Astrocyte (in vitro differentiated cells and primary cell): ENCODE measurements at regions not wholly inside any gene's neighbourhood (a gene's known extent, or its start where the extent isn't known, plus 50 kb on each side); places are given as distances from the start of the nearest gene placed in this dataset.

Source experiments
- DNase-seq: peaks from one replicate; pipeline ENCODE4 v3.0.0-alpha.2; 2010; ENCODE audit warnings: low read depth
- FAIRE-seq: peaks from 2 replicates; lab custom pipeline; 2011; peaks lifted over from hg19 to GRCh38; lab: Jason Lieb, UNC
- H2AFZ ChIP-seq: 2 replicates; pipeline ENCODE4 v1.6.0; 2012; ENCODE audit warnings: low read depth, low read length, inconsistent platforms
- H3K27ac ChIP-seq: 2 replicates; pipeline ENCODE4 v1.5.1; 2011; ENCODE audit warnings: low read depth, low read length, inconsistent platforms
- H3K27me3 ChIP-seq: 2 replicates; pipeline ENCODE4 v1.6.0; 2011; ENCODE audit warnings: low read length, inconsistent platforms; ENCODE audit not compliant: insufficient read depth
- H3K36me3 ChIP-seq: 2 replicates; pipeline ENCODE4 v1.5.1; 2011; ENCODE audit warnings: low read length, inconsistent platforms; ENCODE audit not compliant: insufficient read depth
- H3K4me1 ChIP-seq: 2 replicates; pipeline ENCODE4 v1.5.1; 2011; ENCODE audit warnings: low read length, inconsistent platforms; ENCODE audit not compliant: insufficient read depth
- H3K4me2 ChIP-seq: 2 replicates; pipeline ENCODE4 v1.6.0; 2012; ENCODE audit warnings: low read length, inconsistent platforms
- H3K4me3 ChIP-seq: 2 replicates; pipeline ENCODE4 v1.5.1; 2011; ENCODE audit warnings: low read depth, mild to moderate bottlenecking, low read length, inconsistent platforms; ENCODE audit not compliant: insufficient read depth
- H3K79me2 ChIP-seq: 2 replicates; pipeline ENCODE4 v1.6.0; 2012; ENCODE audit warnings: mild to moderate bottlenecking, low read length, inconsistent platforms; ENCODE audit not compliant: insufficient read depth
- H3K9ac ChIP-seq: 2 replicates; pipeline ENCODE4 v1.6.0; 2012; ENCODE audit warnings: mild to moderate bottlenecking, low read length, inconsistent platforms
- H3K9me3 ChIP-seq: 2 replicates; pipeline ENCODE4 v1.5.1; 2012; ENCODE audit warnings: low read depth, mild to moderate bottlenecking, low read length, inconsistent platforms; ENCODE audit not compliant: insufficient read depth
- H4K20me1 ChIP-seq: 2 replicates; pipeline ENCODE4 v1.6.0; 2012; ENCODE audit warnings: low read length, inconsistent platforms; ENCODE audit not compliant: insufficient read depth
- H3K27ac Mint-ChIP-seq: one replicate; pipeline ENCODE4 v1.8.0; 2021; ENCODE audit warnings: mild to moderate bottlenecking, mixed read lengths; ENCODE audit not compliant: unreplicated experiment
- H3K27me3 Mint-ChIP-seq: one replicate; pipeline ENCODE4 v1.8.0; 2021; ENCODE audit warnings: low read depth, mixed read lengths; ENCODE audit not compliant: unreplicated experiment
- H3K36me3 Mint-ChIP-seq: one replicate; pipeline ENCODE4 v1.8.0; 2021; ENCODE audit warnings: low read depth, mixed read lengths; ENCODE audit not compliant: unreplicated experiment
- H3K4me1 Mint-ChIP-seq: one replicate; pipeline ENCODE4 v1.8.0; 2021; ENCODE audit warnings: low read depth, mixed read lengths; ENCODE audit not compliant: unreplicated experiment
- H3K4me3 Mint-ChIP-seq: one replicate; pipeline ENCODE4 v1.8.0; 2021; ENCODE audit warnings: mild to moderate bottlenecking, moderate library complexity, mixed read lengths; ENCODE audit not compliant: unreplicated experiment
- H3K9me3 Mint-ChIP-seq: one replicate; pipeline ENCODE4 v1.8.0; 2021; ENCODE audit warnings: mild to moderate bottlenecking, mixed read lengths; ENCODE audit not compliant: unreplicated experiment
- CTCF ChIP-seq: IDR thresholded peaks from 2 replicates; pipeline ENCODE4 v1.5.1; 2011; ENCODE audit warnings: low read depth, mild to moderate bottlenecking, inconsistent platforms, low read length, moderate library complexity; ENCODE audit not compliant: insufficient read depth
- EZH2 ChIP-seq: IDR thresholded peaks from 2 replicates; pipeline ENCODE4 v1.6.1; 2012; ENCODE audit warnings: mild to moderate bottlenecking, low read length, inconsistent platforms; ENCODE audit not compliant: insufficient read depth

GRCh38 chr3:16671690-16672089 lies 66.5 kb upstream of the DAZL start:
- no peaks in the 10 kb centered on the region for H3K4me1 ChIP-seq
- TF ChIP-seq EZH2 (no peak), CTCF (no peak)
- H3K9me3 ChIP-seq = no peaks in the 10 kb centered on the region
- no peak overlapping the region for H2AFZ ChIP-seq
- FAIRE-seq (no peak), DNase-seq (no peak)
- Mint-ChIP-seq H3K27me3 (no peaks in the 10 kb centered on the region), H3K36me3 (no peaks in the 10 kb centered on the region), H3K27ac (no peak overlapping the region), H3K4me1 (no peaks in the 10 kb centered on the region), H3K9me3 (peaks cover 5% of the 10 kb centered on the region), H3K4me3 (no peak overlapping the region)
- no peak overlapping the region for H3K9ac ChIP-seq
- no peaks in the 10 kb centered on the region for H3K79me2 ChIP-seq
- H3K4me2 ChIP-seq = no peak overlapping the region
- H4K20me1 ChIP-seq = no peaks in the 10 kb centered on the region
- no peaks in the 10 kb centered on the region for H3K27me3 ChIP-seq
- H3K27ac ChIP-seq = no peak overlapping the region
- H3K36me3 ChIP-seq = no peaks in the 10 kb centered on the region
- no peak overlapping the region for H3K4me3 ChIP-seq

GRCh38 chr3:16673530-16673929 lies 68.3 kb upstream of the DAZL start:
- Mint-ChIP-seq H3K36me3 (no peaks in the 10 kb centered on the region), H3K9me3 (peaks cover 9% of the 10 kb centered on the region), H3K27me3 (no peaks in the 10 kb centered on the region), H3K4me3 (no peak overlapping the region), H3K27ac (no peak overlapping the region), H3K4me1 (no peaks in the 10 kb centered on the region)
- no peak overlapping the region for H3K9ac ChIP-seq
- no peak overlapping the region for H3K4me3 ChIP-seq
- TF ChIP-seq EZH2 (no peak), CTCF (no peak)
- FAIRE-seq = no peak
- no peak overlapping the region for H2AFZ ChIP-seq
- H4K20me1 ChIP-seq = no peaks in the 10 kb centered on the region
- H3K36me3 ChIP-seq = no peaks in the 10 kb centered on the region
- H3K9me3 ChIP-seq = no peaks in the 10 kb centered on the region
- DNase-seq = no peak
- no peaks in the 10 kb centered on the region for H3K27me3 ChIP-seq
- H3K27ac ChIP-seq = no peak overlapping the region
- no peaks in the 10 kb centered on the region for H3K79me2 ChIP-seq
- H3K4me1 ChIP-seq = no peaks in the 10 kb centered on the region
- H3K4me2 ChIP-seq = no peak overlapping the region

DNA sequence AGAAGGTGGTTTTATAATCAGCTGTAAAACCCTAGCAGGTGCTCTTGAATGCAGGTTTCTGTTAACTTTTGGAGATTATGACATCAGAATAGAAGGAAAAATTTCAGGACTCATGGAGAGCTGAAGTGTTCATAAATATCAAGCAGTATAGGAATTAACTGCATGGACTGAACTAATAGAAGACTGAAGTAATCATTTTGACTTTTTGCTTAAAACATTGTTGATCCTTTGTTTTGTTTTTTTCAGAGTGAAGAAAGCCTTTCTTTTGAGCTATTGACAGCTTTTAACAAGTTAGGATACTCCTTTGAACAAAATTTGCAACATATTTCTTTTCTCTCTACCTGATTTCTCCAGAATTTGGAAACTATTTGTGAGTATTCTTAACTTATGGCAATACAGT lies 70.6 kb upstream of the DAZL start:
- Histone ChIP-seq H3K4me2 (no peak overlapping the region), H3K4me1 (no peaks in the 10 kb centered on the region), H3K9ac (no peak overlapping the region), H3K79me2 (no peaks in the 10 kb centered on the region), H3K36me3 (no peaks in the 10 kb centered on the region), H3K4me3 (no peak overlapping the region), H3K27ac (no peak overlapping the region), H4K20me1 (no peaks in the 10 kb centered on the region), H2AFZ (no peak overlapping the region), H3K27me3 (no peaks in the 10 kb centered on the region), H3K9me3 (no peaks in the 10 kb centered on the region)
- FAIRE-seq (no peak), DNase-seq (no peak)
- H3K4me1 Mint-ChIP-seq = no peaks in the 10 kb centered on the region
- peaks cover 9% of the 10 kb centered on the region for H3K9me3 Mint-ChIP-seq
- H3K27me3 Mint-ChIP-seq = no peaks in the 10 kb centered on the region
- no peaks in the 10 kb centered on the region for H3K36me3 Mint-ChIP-seq
- H3K27ac Mint-ChIP-seq = no peak overlapping the region
- no peak overlapping the region for H3K4me3 Mint-ChIP-seq
- TF ChIP-seq EZH2 = no peak
- TF ChIP-seq CTCF = no peak
